Epithelial cell of proximal tubule (primary cell): ENCODE measurements at regions not wholly inside any gene's neighbourhood (a gene's known extent, or its start where the extent isn't known, plus 50 kb on each side); places are given as distances from the start of the nearest gene placed in this dataset.
"Not testable (repeated sequence)": the region's sequence is repeated elsewhere in the genome, so short reads cannot be mapped to it uniquely, and the experiment has no call there.

Experiments used
- DNase-seq: peaks from one replicate; pipeline ENCODE4 v3.0.0-alpha.2; 2011; ENCODE audit warnings: low read depth
- H3K4me3 ChIP-seq: 2 replicates; pipeline ENCODE4 v1.5.1; 2011; ENCODE audit warnings: low read depth, mild to moderate bottlenecking, low read length
- TF ChIP-seq, protein P1 (sequence below): conservative IDR thresholded peaks from 2 replicates; pipeline ENCODE4 v1.5.1; 2012; ENCODE audit warnings: low read depth, mild to moderate bottlenecking, low read length

DNA sequence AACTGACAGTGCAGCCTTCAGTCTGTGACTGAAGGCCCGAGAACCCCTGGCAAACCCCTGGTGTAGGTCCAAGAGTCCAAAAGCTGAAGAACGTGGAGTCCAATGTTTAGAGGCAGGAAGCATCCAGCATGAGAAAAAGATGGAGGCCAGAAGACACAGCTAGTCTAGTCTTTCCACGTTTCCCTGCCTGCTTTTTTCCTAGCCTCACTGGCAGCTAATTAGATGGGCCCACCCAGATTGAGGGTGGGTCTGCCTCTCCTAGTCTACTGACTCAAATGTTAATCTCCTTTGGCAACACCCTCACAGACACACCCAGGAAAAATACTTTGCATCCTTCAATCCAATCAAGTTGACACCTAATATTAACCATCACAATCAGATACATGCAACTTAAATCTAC lies 87.8 kb downstream of the TENT5D start:
- DNase-seq, H3K4me3 ChIP-seq: not testable (repeated sequence)

DNA sequence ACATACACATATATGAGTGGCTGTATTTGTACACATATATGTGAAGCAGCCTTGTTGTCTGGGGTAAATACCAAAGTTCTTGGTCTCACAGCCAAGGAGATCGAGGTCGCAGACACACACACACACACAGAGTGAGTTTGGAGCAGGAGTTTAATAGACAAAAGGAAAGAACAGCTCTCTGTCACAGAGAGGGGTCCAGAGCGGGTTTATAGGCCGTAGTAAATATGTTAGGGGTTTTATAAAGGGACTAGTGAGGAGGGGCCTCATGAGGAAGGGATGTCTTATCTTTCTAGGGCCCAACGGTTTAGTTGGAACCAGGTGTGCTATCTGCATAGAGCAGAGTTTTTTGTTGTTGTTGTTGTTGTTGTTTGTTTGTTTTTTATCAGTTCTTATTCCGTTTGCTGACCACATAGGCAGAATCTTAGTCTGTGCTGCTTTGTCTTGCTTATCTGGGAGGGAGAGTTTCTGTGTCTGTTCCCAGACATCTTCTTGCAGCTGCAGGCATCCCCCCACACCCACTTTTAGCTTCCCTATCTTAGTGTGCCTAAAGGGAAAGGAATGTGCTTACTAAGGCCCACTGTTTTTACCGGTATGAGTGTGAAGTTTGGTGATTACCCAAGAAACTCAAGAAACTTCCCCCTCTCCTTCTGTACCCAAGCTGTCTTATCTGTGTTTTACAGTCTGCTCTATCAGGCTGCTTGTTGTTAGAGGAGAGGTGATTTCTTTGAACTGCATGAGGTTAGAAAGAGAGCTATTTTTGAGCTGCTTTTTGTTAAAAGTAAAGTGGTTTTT lies 91.9 kb downstream of the TENT5D start:
- H3K4me3 ChIP-seq: no peak overlapping the region
- TF ChIP-seq, protein P1, sequence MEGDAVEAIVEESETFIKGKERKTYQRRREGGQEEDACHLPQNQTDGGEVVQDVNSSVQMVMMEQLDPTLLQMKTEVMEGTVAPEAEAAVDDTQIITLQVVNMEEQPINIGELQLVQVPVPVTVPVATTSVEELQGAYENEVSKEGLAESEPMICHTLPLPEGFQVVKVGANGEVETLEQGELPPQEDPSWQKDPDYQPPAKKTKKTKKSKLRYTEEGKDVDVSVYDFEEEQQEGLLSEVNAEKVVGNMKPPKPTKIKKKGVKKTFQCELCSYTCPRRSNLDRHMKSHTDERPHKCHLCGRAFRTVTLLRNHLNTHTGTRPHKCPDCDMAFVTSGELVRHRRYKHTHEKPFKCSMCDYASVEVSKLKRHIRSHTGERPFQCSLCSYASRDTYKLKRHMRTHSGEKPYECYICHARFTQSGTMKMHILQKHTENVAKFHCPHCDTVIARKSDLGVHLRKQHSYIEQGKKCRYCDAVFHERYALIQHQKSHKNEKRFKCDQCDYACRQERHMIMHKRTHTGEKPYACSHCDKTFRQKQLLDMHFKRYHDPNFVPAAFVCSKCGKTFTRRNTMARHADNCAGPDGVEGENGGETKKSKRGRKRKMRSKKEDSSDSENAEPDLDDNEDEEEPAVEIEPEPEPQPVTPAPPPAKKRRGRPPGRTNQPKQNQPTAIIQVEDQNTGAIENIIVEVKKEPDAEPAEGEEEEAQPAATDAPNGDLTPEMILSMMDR: no peak
- no peak for DNase-seq

DNA sequence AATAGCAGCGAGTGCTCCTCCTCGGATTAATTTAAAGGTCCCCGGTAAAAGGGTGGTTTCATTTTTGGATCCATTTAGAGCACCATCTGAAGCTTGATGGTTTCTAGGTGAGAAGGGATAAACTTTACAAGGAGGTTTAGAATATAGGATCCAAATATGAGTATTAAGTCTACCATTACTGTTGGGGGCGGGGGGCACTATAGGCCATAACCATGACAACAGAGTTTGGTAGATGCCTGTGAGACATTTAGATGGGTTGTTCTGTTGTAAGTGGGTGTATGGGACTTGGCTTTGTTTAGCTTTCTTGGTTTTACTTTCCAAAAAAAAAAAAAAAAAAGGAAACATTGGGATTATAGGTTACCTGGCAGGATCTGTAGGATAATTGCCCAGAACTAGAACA lies 92.7 kb downstream of the TENT5D start:
- TF ChIP-seq, protein P1: no peak
- H3K4me3 ChIP-seq: no peak overlapping the region
- DNase-seq: no peak

DNA sequence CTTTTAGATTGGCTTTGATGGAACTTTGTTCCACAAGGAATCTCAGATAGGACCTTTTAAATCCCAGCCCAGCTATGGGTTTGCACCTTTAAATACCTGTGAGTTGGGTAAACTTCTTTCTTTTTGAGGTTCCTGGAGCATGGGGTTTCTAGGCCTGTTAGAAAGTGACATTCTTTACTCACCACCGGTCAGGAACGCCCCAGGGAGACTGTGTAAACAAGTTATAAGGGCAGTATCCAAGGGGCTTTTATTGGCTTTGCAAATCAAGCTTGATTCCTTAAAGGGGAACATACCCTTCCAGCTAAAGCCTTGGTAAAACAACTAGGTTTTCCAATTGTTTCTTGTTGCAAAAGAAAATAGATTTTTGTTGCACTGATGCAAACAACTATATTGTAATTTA lies 93.4 kb downstream of the TENT5D start:
- no peak for DNase-seq
- TF ChIP-seq, protein P1: no peak
- no peak overlapping the region for H3K4me3 ChIP-seq

DNA sequence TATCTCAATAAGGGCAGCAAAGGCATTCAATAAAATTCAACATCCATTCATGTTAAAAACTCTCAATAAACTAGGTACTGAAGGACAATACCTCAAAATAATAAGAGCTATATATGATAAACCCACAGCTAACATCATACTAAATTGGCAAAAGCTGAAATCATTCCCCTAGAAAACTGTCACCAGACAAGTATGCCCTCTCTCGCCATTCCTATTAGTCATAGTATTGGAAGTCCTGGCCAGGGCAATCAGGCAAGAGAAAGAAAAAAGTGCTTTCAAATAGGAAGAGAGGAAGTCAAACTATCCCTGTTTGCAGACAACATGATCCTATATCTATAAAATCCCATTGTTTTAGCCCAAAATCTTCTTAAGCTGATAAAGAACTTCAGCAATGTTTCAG lies 116.8 kb downstream of the TENT5D start:
- no peak for DNase-seq
- TF ChIP-seq, protein P1: no peak
- H3K4me3 ChIP-seq: no peak overlapping the region

DNA sequence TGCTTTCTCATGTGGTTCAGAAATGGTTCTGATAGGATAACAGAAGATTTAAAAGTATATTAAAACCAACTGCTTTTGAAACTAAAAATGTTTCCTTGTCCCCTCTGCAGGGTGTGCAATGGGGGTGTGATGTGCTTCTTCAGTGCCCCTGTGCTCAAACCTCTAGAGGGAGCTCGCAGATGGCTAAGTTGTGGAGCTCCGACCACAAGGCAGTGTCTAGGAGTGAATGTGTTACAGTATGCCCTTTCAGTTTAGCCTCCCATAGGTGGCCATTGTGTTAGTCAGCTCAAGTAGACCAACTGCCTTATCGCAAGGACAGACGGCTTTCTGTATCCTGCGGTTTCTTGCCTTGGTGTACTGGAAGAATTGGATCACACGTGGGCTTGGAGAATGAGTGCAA lies 130.5 kb downstream of the TENT5D start:
- DNase-seq: no peak
- TF ChIP-seq, protein P1: peak; percentile 27
- no peak overlapping the region for H3K4me3 ChIP-seq

DNA sequence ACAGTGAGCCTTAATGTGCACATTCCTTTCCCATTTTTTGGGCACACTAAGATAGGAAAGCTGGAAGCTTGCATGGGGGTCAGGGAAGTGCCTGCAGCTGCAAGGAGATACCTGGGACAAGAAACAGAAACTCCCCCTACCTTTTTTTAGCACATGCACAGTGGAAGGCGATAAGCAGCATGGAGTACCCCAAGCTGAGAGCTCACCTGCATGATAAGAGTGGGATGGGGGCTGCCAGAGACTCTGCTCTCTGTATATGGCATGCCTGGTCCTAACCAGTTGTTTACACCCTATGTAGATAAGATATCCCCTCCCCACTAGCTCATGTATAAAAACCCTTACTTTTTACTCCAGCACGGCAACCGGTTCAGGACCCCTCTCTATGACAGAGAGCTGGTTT lies 135.9 kb downstream of the TENT5D start:
- TF ChIP-seq, protein P1: no peak
- H3K4me3 ChIP-seq: no peak overlapping the region
- no peak for DNase-seq
